GM12801 (cell line): ENCODE measurements at regions not wholly inside any gene's neighbourhood (a gene's known extent, or its start where the extent isn't known, plus 50 kb on each side); places are given as distances from the start of the nearest gene placed in this dataset.

Experiments used
- TF ChIP-seq, protein P1 (sequence below): IDR thresholded peaks from one replicate; pipeline ENCODE4 v1.5.1; 2011; ENCODE audit warnings: control low read depth; ENCODE audit not compliant: insufficient read length; ENCODE audit errors: extremely low read depth

DNA sequence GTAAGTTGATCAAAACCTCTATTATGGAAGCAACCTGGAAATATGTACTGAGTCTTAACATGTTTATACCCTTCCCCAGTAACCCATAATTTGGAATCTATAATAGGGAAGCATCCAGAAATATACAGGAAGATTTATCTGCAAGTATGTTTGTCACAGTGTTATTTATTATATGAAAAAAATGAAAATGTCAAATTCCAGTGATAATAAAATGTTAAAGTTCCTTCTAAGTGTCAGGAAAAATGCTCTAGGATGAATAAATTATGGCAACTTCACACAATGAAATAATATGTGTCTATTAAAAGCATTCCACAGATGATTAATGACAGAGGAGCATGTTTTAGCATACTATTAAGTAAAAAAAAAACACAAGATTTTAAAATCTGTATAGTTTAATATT is 202.3 kb upstream of the PRNP start:
- TF ChIP-seq, protein P1, sequence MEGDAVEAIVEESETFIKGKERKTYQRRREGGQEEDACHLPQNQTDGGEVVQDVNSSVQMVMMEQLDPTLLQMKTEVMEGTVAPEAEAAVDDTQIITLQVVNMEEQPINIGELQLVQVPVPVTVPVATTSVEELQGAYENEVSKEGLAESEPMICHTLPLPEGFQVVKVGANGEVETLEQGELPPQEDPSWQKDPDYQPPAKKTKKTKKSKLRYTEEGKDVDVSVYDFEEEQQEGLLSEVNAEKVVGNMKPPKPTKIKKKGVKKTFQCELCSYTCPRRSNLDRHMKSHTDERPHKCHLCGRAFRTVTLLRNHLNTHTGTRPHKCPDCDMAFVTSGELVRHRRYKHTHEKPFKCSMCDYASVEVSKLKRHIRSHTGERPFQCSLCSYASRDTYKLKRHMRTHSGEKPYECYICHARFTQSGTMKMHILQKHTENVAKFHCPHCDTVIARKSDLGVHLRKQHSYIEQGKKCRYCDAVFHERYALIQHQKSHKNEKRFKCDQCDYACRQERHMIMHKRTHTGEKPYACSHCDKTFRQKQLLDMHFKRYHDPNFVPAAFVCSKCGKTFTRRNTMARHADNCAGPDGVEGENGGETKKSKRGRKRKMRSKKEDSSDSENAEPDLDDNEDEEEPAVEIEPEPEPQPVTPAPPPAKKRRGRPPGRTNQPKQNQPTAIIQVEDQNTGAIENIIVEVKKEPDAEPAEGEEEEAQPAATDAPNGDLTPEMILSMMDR, result no peak

DNA sequence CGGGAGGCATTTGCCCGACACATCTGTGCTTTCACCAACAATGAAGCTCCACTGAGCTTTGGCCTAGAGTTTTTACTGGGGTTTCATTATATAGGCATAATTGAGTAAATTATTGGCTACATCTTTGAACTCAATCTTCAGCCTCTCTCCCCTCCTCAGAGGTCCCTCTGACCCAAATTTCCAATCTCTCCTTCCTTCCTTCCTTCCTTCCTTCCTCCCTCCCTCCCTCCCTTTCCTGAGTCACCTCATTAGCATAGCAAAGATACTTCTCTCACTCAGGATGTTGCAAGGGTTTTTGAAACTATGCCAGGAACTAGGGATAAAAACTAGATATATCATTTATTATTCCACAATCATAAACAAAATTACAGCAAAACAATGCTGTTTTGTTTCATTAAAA is 202.8 kb upstream of the PRNP start:
- TF ChIP-seq, protein P1, result no peak

DNA sequence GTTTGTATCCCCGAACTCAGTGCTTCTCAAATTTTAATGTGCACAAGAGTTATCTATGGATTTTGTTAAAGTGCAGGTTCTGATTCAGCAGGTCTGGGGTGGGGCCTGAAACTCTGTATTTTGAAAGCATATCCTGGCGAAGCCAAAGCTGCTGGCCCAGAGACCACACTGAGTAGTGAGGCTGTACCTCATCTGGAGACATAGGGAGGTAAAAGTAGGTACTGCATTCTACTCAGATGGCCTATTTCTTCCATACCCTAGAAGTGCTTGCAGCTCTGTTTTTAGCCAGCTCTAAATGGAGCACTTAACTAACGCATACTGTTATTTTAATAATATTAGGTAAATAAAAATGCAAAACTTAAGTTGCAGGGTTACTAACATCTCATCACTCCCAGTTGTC is 206.2 kb upstream of the PRNP start:
- TF ChIP-seq, protein P1, result no peak

DNA sequence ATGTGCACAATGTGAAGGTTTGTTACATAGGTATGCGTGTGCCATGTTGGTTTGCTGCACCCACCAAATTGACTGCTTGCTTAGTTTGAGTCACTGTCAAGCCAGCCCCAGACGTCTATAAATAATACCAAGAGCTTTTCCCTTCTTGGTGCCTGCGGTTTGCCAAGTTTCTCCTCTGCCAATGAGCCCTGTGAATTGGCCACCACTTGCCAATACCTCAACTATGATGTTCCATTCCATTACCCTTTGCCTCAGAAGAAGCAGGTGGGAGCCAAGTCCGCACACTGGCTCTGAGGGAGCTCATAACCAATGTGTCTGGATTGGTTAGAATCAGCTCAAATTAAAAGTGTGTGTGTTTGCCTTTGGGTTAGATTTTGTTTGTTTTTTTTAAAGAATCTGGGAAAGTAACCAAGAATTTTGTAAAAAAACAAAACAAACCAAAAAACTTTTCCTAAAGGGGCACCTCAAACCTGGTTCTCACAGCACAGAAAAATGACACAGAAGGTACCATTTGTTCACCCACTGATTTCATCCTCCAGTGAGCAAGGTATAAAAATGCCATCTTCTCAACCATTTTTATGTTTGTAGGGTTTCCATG is 209.3 kb upstream of the PRNP start:
- TF ChIP-seq, protein P1, result no peak

DNA sequence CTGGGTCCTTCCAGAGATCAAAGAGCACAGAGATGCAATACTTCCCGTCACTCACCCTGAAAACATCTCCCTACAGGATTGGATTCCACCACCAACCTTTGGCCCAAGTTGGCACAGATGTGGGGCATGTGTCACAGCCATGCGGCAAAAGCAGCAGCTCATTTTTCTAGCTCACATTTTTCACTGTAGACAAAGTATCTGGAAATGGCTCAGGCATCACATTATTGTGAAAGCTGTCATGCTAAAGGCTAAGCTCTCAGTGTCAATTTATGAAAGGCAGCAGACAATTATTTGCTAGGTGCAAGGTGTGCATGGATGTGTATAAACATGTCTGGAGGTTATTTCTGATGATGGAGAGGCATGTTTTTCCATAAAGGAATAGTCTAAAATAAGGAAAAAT is 213.3 kb upstream of the PRNP start:
- TF ChIP-seq, protein P1, result no peak

DNA sequence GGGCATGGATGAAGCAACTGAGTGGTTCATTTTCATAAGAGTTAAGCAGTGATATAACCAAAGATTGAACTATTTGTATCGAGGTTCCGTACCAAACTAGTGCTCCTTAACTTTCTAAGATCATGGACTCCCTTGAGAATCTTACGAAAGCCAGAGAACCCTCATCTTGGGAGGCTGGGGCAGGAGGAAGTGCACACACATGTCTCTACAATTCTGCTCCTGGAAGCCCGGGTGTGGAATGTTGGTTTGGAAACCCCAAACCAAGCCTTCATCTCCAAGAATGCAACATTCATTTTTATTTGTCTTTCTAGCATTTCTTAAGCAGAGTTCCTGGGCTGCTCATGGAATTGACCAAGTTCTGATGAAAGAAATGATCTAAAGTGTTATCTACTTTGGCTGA is 215.0 kb upstream of the PRNP start:
- TF ChIP-seq, protein P1, result no peak

DNA sequence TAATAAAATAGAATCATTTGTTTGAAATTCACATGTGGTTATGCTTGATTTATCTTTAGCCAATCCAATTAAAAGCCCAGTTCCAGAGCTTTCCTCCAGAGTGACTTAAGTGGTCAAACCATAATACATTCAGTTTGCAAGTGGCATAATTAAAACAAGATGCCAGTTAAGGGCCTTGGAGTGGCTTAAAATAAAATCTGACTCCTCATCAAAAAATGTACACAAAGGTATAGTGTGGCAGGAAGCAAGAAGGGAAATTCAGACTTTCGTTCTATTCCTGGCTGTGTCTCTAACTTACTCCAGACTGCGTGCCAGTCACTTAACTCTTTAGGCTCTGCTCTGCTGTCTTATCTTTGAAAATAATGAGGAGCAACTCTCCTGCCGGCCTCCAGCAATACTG is 215.9 kb upstream of the PRNP start:
- TF ChIP-seq, protein P1, result no peak

DNA sequence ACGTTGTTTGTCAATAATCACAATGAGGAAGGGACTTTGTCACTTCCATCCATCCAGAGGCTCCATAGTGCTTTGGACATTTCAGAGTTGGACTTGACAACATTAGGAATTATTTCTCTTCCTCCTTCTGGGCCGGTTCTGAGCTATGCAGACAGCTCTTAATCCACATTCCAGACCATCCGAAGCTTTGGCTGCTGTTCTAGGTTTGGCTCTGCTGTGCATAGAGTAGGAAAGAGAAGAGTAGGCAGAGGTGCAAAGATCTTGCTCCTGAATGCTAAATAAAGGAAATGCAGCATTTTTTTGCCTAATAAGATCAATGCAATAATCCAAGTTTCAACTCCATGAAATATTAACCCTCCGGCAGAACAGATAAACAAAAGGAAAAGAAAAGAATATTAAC is 216.3 kb upstream of the PRNP start:
- TF ChIP-seq, protein P1, result no peak
